ENCODE measurements at regions not wholly inside any gene's neighbourhood (a gene's known extent, or its start where the extent isn't known, plus 50 kb on each side); places are given as distances from the start of the nearest gene placed in this dataset.

- H3K9me3 ChIP-seq (ENCODE audit: insufficient read depth in 2 of 2, low read depth in 1 of 2, low read length in 1 of 2), result no peaks in the 10 kb centered on the region
- H2AK5ac ChIP-seq (ENCODE audit: low read depth, low read length), result no peak overlapping the region
- H3K27me3 ChIP-seq (replicated peaks in 1 of 4; ENCODE audit: control insufficient read depth in 3 of 4, extremely low read depth in 1 of 4, insufficient read depth in 3 of 4, low read length in 3 of 4), result no peaks in the 10 kb centered on the region
- no peaks in the 10 kb centered on the region for H4K20me1 ChIP-seq (replicated peaks in 1 of 2; ENCODE audit: control insufficient read depth in 1 of 2, insufficient read depth in 2 of 2, low read length in 2 of 2)
- no peak overlapping the region for H2BK120ac ChIP-seq (replicated peaks; ENCODE audit: low read depth, low read length)
- POLR2A ChIA-PET (ENCODE audit: partially characterized antibody), result no interaction called here
- DNase-seq (ENCODE audit: low read depth in 1 of 2, low spot score in 2 of 2) (no peak), FAIRE-seq (no peak)
- no peak overlapping the region for H3K23ac ChIP-seq (ENCODE audit: insufficient read length)
- no peaks in the 10 kb centered on the region for H3K79me1 ChIP-seq (ENCODE audit: low read depth, low read length)
- no peak overlapping the region for H3K4ac ChIP-seq (replicated peaks; ENCODE audit: insufficient read length, low read depth, low read length)
- H4K91ac ChIP-seq (replicated peaks; ENCODE audit: insufficient read length, low read length), result no peak overlapping the region
- H2BK5ac ChIP-seq (ENCODE audit: low read depth, low read length), result no peak overlapping the region
- H3K36me3 ChIP-seq (ENCODE audit: control insufficient read depth in 2 of 4, insufficient read depth in 4 of 4, low read length in 3 of 4), result no peaks in the 10 kb centered on the region
- no peak for TF ChIP-seq RAD21 (IDR thresholded peaks at IDR 0.05 in 1 of 2, conservative IDR thresholded peaks at IDR 0.05 in 1 of 2; ENCODE audit: low read depth in 2 of 2, low read length in 2 of 2)
- TF ChIP-seq TEAD4 (IDR thresholded peaks at IDR 0.05; ENCODE audit: low read depth, low read length), result no peak
- no peak for TF ChIP-seq CHD1 (IDR thresholded peaks at IDR 0.05; ENCODE audit: low read depth, low read length)
- TF ChIP-seq NANOG (IDR thresholded peaks at IDR 0.05; ENCODE audit: insufficient read depth, low read depth, low read length, poor library complexity, severe bottlenecking), result no peak
- TF ChIP-seq SIX5 (IDR thresholded peaks at IDR 0.05; ENCODE audit: low read depth, low read length), result no peak
- no peak for TF ChIP-seq E2F6 (IDR thresholded peaks at IDR 0.05)
- peaks cover 0 to 14% (median 3%) of the 10 kb centered on the region in 4 experiments; a peak in 4 of 7 replicates for H3K4me1 ChIP-seq (replicated peaks in 1 of 4; ENCODE audit: control insufficient read depth in 3 of 4, insufficient read depth in 4 of 4, low read length in 3 of 4)
- no peak overlapping the region for H3K14ac ChIP-seq (ENCODE audit: insufficient read length)
- H2BK12ac ChIP-seq (ENCODE audit: low read depth, low read length), result no peak overlapping the region
- H2BK20ac ChIP-seq (ENCODE audit: low read length), result no peak overlapping the region
- H3K18ac ChIP-seq (ENCODE audit: extremely low read depth, low read length), result no peak overlapping the region
- H2AFZ ChIP-seq (ENCODE audit: low read length), result no peak overlapping the region
- H3K9ac ChIP-seq (replicated peaks in 1 of 4; ENCODE audit: extremely low read depth in 1 of 4, low read depth in 3 of 4, low read length in 3 of 4), result no peak overlapping the region
- H3K23me2 ChIP-seq (ENCODE audit: low read depth, low read length), result no peaks in the 10 kb centered on the region
- H3K4me2 ChIP-seq (ENCODE audit: insufficient read depth in 1 of 2, low read depth in 2 of 2, low read length in 2 of 2), result no peak overlapping the region
- no peak overlapping the region for H3K4me3 ChIP-seq (ENCODE audit: extremely low read depth in 1 of 4, insufficient read depth in 2 of 4, low read depth in 3 of 4, low read length in 4 of 4)
- CTCF ChIA-PET (ENCODE audit: partially characterized antibody), result no interaction called here
- H3K79me2 ChIP-seq (ENCODE audit: control insufficient read depth in 1 of 2, insufficient read depth in 2 of 2, low read length in 2 of 2), result no peaks in the 10 kb centered on the region
- no peak overlapping the region for H3K56ac ChIP-seq (replicated peaks; ENCODE audit: insufficient read length, low read depth, low read length)
- no peak overlapping the region for H4K8ac ChIP-seq (ENCODE audit: extremely low read depth, insufficient read depth, low read length)
- no peak overlapping the region for H4K5ac ChIP-seq (ENCODE audit: insufficient read length, low read depth, low read length)
- no peak overlapping the region for H2BK15ac ChIP-seq (ENCODE audit: low read length)
- no peak overlapping the region for H3K27ac ChIP-seq (ENCODE audit: low read depth, low read length)
Measured at GRCh38 chr12:84694116-84694515, 218.5 kb downstream of the SLC6A15 start.

Measured in H1 (cell line).